A549 (cell line): ENCODE measurements at regions not wholly inside any gene's neighbourhood (a gene's known extent, or its start where the extent isn't known, plus 50 kb on each side); places are given as distances from the start of the nearest gene placed in this dataset.

ENCODE experiments used
- ATAC-seq, 2 experiments: fragments of 200-7000 bp in 1 of 2; fragments of >200 bp in 1 of 2; cut with Nextera tagmentation in 1 of 2; cut with Tn5 transposase in 1 of 2; 3 replicates each; pipeline versions ENCODE4 v1.8.0 to v1.9.1; 2018 to 2020; ENCODE audit warnings: mild to moderate bottlenecking in 1 of 2, moderate library complexity in 1 of 2
- CTCF ChIA-PET: fragments of 300-600 bp; sonication (Branson Sonifier 250); formaldehyde crosslinking; extraction: SDS; loops from one replicate; lab custom pipeline; 2021; ENCODE audit warnings: antibody characterized with exemption, inconsistent platforms; lab: Yijun Ruan, JAX
- POLR2A ChIA-PET: fragments of 350-600 bp; formaldehyde crosslinking; extraction: SDS; loops from one replicate; lab custom pipeline; 2021; ENCODE audit warnings: antibody characterized with exemption, inconsistent platforms; lab: Yijun Ruan, JAX
- DNase-seq, 2 experiments: peaks; one replicate each; pipeline versions ENCODE4 v3.0.0 to v3.0.0-alpha.2; 2011 to 2016; ENCODE audit warnings: low read depth in 1 of 2, low spot score in 1 of 2
- FAIRE-seq: peaks from 2 replicates; lab custom pipeline; 2011; peaks lifted over from hg19 to GRCh38; lab: Jason Lieb, UNC
- H3K27ac ChIP-seq, 2 experiments: fragments of >200 bp; sonication (Bioruptor Twin); formaldehyde crosslinking; 3 replicates each; pipeline ENCODE4 v1.5.1; 2016 to 2017
- H3K4me1 ChIP-seq: fragments of >200 bp; sonication (Bioruptor Twin); formaldehyde crosslinking; 3 replicates; pipeline ENCODE4 v1.6.1; 2016
- H3K4me2 ChIP-seq: fragments of >200 bp; sonication (Bioruptor Twin); formaldehyde crosslinking; 3 replicates; pipeline ENCODE4 v1.6.1; 2016
- H3K4me3 ChIP-seq: fragments of >200 bp; sonication (Bioruptor Twin); formaldehyde crosslinking; 3 replicates; pipeline ENCODE4 v1.5.1; 2016
- H3K9me3 ChIP-seq: fragments of >200 bp; sonication (Bioruptor Twin); formaldehyde crosslinking; 3 replicates; pipeline ENCODE4 v1.6.1; 2016
- ATOH8 ChIP-seq: fragments of 250-450 bp; sonication (Bioruptor Pico); IDR thresholded peaks from 2 replicates; pipeline ENCODE4 v1.5.0; 2020; ENCODE audit warnings: low read depth, mild to moderate bottlenecking, moderate library complexity
- BCL3 ChIP-seq: fragments of >200 bp; sonication (Bioruptor Twin); formaldehyde crosslinking; IDR thresholded peaks from 3 replicates; pipeline ENCODE4 v1.6.1; 2016
- BHLHE40 ChIP-seq: IDR thresholded peaks from 2 replicates; pipeline ENCODE4 v1.6.1; 2012; ENCODE audit warnings: low read depth, low read length, inconsistent platforms
- CBX8 ChIP-seq: fragments of 200-600 bp; sonication (generic); IDR thresholded peaks from 2 replicates; pipeline ENCODE4 v1.6.1; 2016
- CHD2 ChIP-seq: fragments of 150-350 bp; IDR thresholded peaks from 2 replicates; pipeline ENCODE4 v1.6.1; 2014; ENCODE audit warnings: low read length; ENCODE audit not compliant: partially characterized antibody
- CHD4 ChIP-seq: fragments of 200-600 bp; sonication (generic); IDR thresholded peaks from 2 replicates; pipeline ENCODE4 v1.6.1; 2016; ENCODE audit warnings: antibody characterized with exemption, mild to moderate bottlenecking, borderline replicate concordance
- EP300 ChIP-seq, 2 experiments: fragments of >200 bp; sonication (Bioruptor Twin); formaldehyde crosslinking; IDR thresholded peaks; 2 replicates in 1 of 2; 3 replicates in 1 of 2; pipeline ENCODE4 v1.6.1; 2016 to 2017
- FOSB ChIP-seq: fragments of 250-450 bp; sonication (Bioruptor Pico); IDR thresholded peaks from 2 replicates; pipeline ENCODE4 v1.5.0; 2020; ENCODE audit warnings: mild to moderate bottlenecking, moderate library complexity
- FOSL2 ChIP-seq, 2 experiments: fragments of 450-650 bp in 1 of 2; fragments of >200 bp in 1 of 2; sonication (Bioruptor Twin) in 1 of 2; formaldehyde crosslinking; IDR thresholded peaks; 2 replicates each; pipeline versions ENCODE4 v1.5.0 to v1.6.1; 2016 to 2020; ENCODE audit warnings: mild to moderate bottlenecking in 1 of 2, moderate library complexity in 1 of 2
- GATA3 ChIP-seq: IDR thresholded peaks from 2 replicates; pipeline ENCODE4 v1.6.1; 2012; ENCODE audit warnings: borderline replicate concordance
- HOXA7 ChIP-seq: fragments of 250-450 bp; sonication (Bioruptor Pico); IDR thresholded peaks from 2 replicates; pipeline ENCODE4 v1.5.0; 2020; ENCODE audit warnings: mild to moderate bottlenecking, moderate library complexity
- HOXB5 ChIP-seq: fragments of 250-450 bp; sonication (Bioruptor Pico); IDR thresholded peaks from 2 replicates; pipeline ENCODE4 v1.5.0; 2020; ENCODE audit warnings: mild to moderate bottlenecking, moderate library complexity
- JUNB ChIP-seq: fragments of >200 bp; sonication (Bioruptor Twin); formaldehyde crosslinking; IDR thresholded peaks from 2 replicates; pipeline ENCODE4 v1.6.1; 2016
- KDM1A ChIP-seq: fragments of 200-600 bp; sonication (generic); IDR thresholded peaks from 2 replicates; pipeline ENCODE4 v1.6.1; 2016; ENCODE audit warnings: low read depth, mild to moderate bottlenecking
- KDM5A ChIP-seq: fragments of 200-600 bp; sonication (generic); IDR thresholded peaks from 2 replicates; pipeline ENCODE4 v1.6.1; 2016; ENCODE audit warnings: antibody characterized with exemption, mild to moderate bottlenecking
- MAZ ChIP-seq: fragments of 150-350 bp; IDR thresholded peaks from 2 replicates; pipeline ENCODE4 v1.6.1; 2014; ENCODE audit warnings: antibody characterized with exemption, low read depth, low read length, borderline replicate concordance
- NFE2L2 ChIP-seq: fragments of 150-350 bp; conservative IDR thresholded peaks from 2 replicates; pipeline ENCODE4 v1.6.1; 2014; ENCODE audit warnings: low read length
- RAD21 ChIP-seq, 2 experiments: fragments of >200 bp in 1 of 2; sonication (Bioruptor Twin) in 1 of 2; formaldehyde crosslinking in 1 of 2; IDR thresholded peaks in 1 of 2; conservative IDR thresholded peaks in 1 of 2; 2 replicates in 1 of 2; 3 replicates in 1 of 2; pipeline ENCODE4 v1.6.1; 2012 to 2018; ENCODE audit warnings: inconsistent platforms in 1 of 2
- RARB ChIP-seq: fragments of 250-450 bp; sonication (Bioruptor Pico); IDR thresholded peaks from 2 replicates; pipeline ENCODE4 v1.8.0; 2021; ENCODE audit warnings: mild to moderate bottlenecking, moderate library complexity
- RCOR1 ChIP-seq: fragments of 150-350 bp; IDR thresholded peaks from 2 replicates; pipeline ENCODE4 v1.6.1; 2014; ENCODE audit warnings: antibody characterized with exemption, low read length, low read depth
- TFCP2L1 ChIP-seq: fragments of 250-450 bp; sonication (Bioruptor Pico); IDR thresholded peaks from 2 replicates; pipeline ENCODE4 v1.5.0; 2021; ENCODE audit warnings: mild to moderate bottlenecking
- TP53 ChIP-seq: fragments of 250-450 bp; sonication (Bioruptor Pico); IDR thresholded peaks from 2 replicates; pipeline ENCODE4 v1.5.0; 2021; ENCODE audit warnings: mild to moderate bottlenecking, moderate library complexity
- ZC3H11A ChIP-seq: fragments of 450-650 bp; IDR thresholded peaks from 2 replicates; pipeline ENCODE4 v1.6.1; 2014; ENCODE audit warnings: antibody characterized with exemption, mild to moderate bottlenecking
- ZFP36 ChIP-seq: fragments of 450-650 bp; IDR thresholded peaks from 2 replicates; pipeline ENCODE4 v1.6.1; 2014; ENCODE audit warnings: borderline replicate concordance; ENCODE audit not compliant: partially characterized antibody
- WGBS: methylation state at CpG from one replicate; pipeline ENCODE4 v1.1.6; 2017; ENCODE audit errors: missing lambda C conversion rate; 5-methylcytosine and 5-hydroxymethylcytosine counted together

GRCh38 chr17:65346166-65346565 lies 209.0 kb downstream of the RGS9 start:
- Histone ChIP-seq H3K27ac (no peak overlapping the region), H3K4me2 (no peak overlapping the region), H3K9me3 (peaks cover 16% of the 10 kb centered on the region; the same call in 1 of the 3 replicates), H3K4me3 (no peak overlapping the region)
- WGBS, result 37% methylated on average over 2 of the region's 2 CpGs
- POLR2A ChIA-PET, result no interaction called here
- FAIRE-seq, result no peak
- DNase-seq, result no peak
- CTCF ChIA-PET, result interaction anchor here (1.0 to 2.1 kb wide), 3 partner anchors 9 to 18 kb away, joined by 3 to 8 read pairs (median 5); no protein-coding TSS in a partner anchor
- TF ChIP-seq CHD4 (no peak), CBX8 (no peak), KDM1A (no peak), GATA3 (no peak), KDM5A (no peak), EP300 (IDR thresholded peaks at IDR 0.05) (no peak), MAZ (no peak), FOSL2 (IDR thresholded peaks at IDR 0.05) (no peak), FOSL2 (CRISPR knock-in tag; IDR thresholded peaks at IDR 0.05) (no peak), CHD2 (no peak), ZFP36 (no peak), TFCP2L1 (no peak), RARB (CRISPR knock-in tag) (no peak), HOXB5 (CRISPR knock-in tag) (no peak), BHLHE40 (no peak), ZC3H11A (no peak), RCOR1 (no peak), RAD21 (conservative IDR thresholded peaks at IDR 0.05 in 1 of 2, IDR thresholded peaks at IDR 0.05 in 1 of 2) (no peak), FOSB (CRISPR knock-in tag) (no peak), TP53 (CRISPR knock-in tag) (no peak)
- TF ChIP-seq, all 56 proteins: peak for 0
- ATAC-seq, result no peak; a peak in 1 of 6 replicates
- no peaks in the 10 kb centered on the region for H3K4me1 ChIP-seq

- Histone ChIP-seq H3K27ac (no peak overlapping the region), H3K4me3 (no peak overlapping the region), H3K4me2 (no peak overlapping the region), H3K9me3 (peaks cover 16% of the 10 kb centered on the region), H3K4me1 (no peaks in the 10 kb centered on the region)
- DNase-seq (no peak), FAIRE-seq (no peak), ATAC-seq (no peak)
- 64% methylated on average over 15 of the region's 15 CpGs for WGBS
- ChIA-PET CTCF (interaction anchor here (1.1 to 2.1 kb wide), 3 partner anchors 10 to 156 kb away, joined by 3 to 8 read pairs (median 5); no protein-coding TSS in a partner anchor), POLR2A (no interaction called here)
- TF ChIP-seq HOXA7 (CRISPR knock-in tag) (no peak), KDM1A (no peak), JUNB (no peak), NFE2L2 (no peak), BCL3 (no peak), ATOH8 (CRISPR knock-in tag) (no peak)
Measured at GRCh38 chr17:65345261-65346005, 208.3 kb downstream of the RGS9 start.
